Subcutaneous abdominal adipose tissue (tissue), 5 donors: ENCODE measurements at regions not wholly inside any gene's neighbourhood (a gene's known extent, or its start where the extent isn't known, plus 50 kb on each side); places are given as distances from the start of the nearest gene placed in this dataset.

ENCODE experiments used
- H3K27ac ChIP-seq: one replicate; pipeline ENCODE4 v1.7.0; 2013; ENCODE audit warnings: low read depth, mild to moderate bottlenecking, inconsistent platforms, low read length, moderate library complexity
- H3K27me3 ChIP-seq, 5 donors: one replicate each; pipeline ENCODE4 v1.7.0; 2013; ENCODE audit warnings: low read length in 5 of 5, inconsistent platforms in 1 of 5; ENCODE audit not compliant: control insufficient read depth in 5 of 5, insufficient read depth in 4 of 5
- H3K36me3 ChIP-seq, 5 donors: one replicate each; pipeline ENCODE4 v1.7.0; 2013; ENCODE audit warnings: low read length in 5 of 5; ENCODE audit not compliant: control insufficient read depth in 5 of 5, insufficient read depth in 5 of 5
- H3K4me1 ChIP-seq, 5 donors: one replicate each; pipeline ENCODE4 v1.7.0; 2013; ENCODE audit warnings: low read length in 5 of 5, mild to moderate bottlenecking in 3 of 5, moderate library complexity in 1 of 5; ENCODE audit not compliant: control insufficient read depth in 5 of 5, insufficient read depth in 5 of 5
- H3K4me3 ChIP-seq, 5 donors: one replicate each; pipeline ENCODE4 v1.7.0; 2013; ENCODE audit warnings: low read length in 5 of 5, low read depth in 1 of 5
- H3K9ac ChIP-seq, 5 donors: one replicate each; pipeline ENCODE4 v1.7.0; 2013; ENCODE audit warnings: low read length in 5 of 5, mild to moderate bottlenecking in 4 of 5, moderate library complexity in 3 of 5
- H3K9me3 ChIP-seq, 5 donors: one replicate each; pipeline ENCODE4 v1.7.0; 2013; ENCODE audit warnings: low read length in 5 of 5; ENCODE audit not compliant: control insufficient read depth in 5 of 5
- donor health status: healthy.
- donor health status: healthy.
- donor health status: healthy.
- donor health status: healthy.
- donor health status: healthy.

GRCh38 chr2:43038696-43039094 is 187.7 kb downstream of the ZFP36L2 start:
- Histone ChIP-seq H3K4me1 (peaks cover 0 to 3% (median 0%) of the 10 kb centered on the region in 5 donors), H3K9ac (no peak overlapping the region), H3K4me3 (no peak overlapping the region), H3K27me3 (no peaks in the 10 kb centered on the region), H3K9me3 (no peaks in the 10 kb centered on the region), H3K36me3 (no peaks in the 10 kb centered on the region), H3K27ac (no peak overlapping the region)

GRCh38 chr2:43038034-43038695 is 188.2 kb downstream of the ZFP36L2 start:
- H3K27ac ChIP-seq: no peak overlapping the region
- no peak overlapping the region for H3K4me3 ChIP-seq
- H3K4me1 ChIP-seq: peaks cover 0 to 4% (median under 1%) of the 10 kb centered on the region in 5 donors
- H3K36me3 ChIP-seq: no peaks in the 10 kb centered on the region
- no peaks in the 10 kb centered on the region for H3K9me3 ChIP-seq
- no peak overlapping the region for H3K9ac ChIP-seq
- H3K27me3 ChIP-seq: no peaks in the 10 kb centered on the region

DNA sequence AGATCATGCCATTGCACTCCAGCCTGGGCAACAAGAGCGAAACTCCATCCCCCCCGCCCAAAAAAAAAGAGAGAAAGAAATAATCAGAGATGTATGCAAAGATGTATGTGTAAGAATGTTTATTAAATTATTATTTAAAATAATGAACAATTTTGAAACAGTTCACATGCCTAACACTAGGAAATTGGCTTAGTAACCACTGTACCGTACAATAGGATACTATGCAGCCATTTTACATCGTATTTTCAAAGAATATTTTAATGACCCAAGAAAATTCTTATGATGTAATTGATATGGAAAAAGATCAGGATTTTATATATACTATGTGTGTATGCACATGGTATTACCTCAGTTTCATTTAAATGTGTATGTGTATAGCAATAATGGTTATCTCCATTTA is 190.5 kb downstream of the ZFP36L2 start:
- no peak overlapping the region for H3K9ac ChIP-seq
- no peak overlapping the region for H3K27ac ChIP-seq
- peaks cover 3 to 16% (median 15%) of the 10 kb centered on the region in 5 donors for H3K4me1 ChIP-seq
- H3K4me3 ChIP-seq: no peak overlapping the region
- H3K27me3 ChIP-seq: no peaks in the 10 kb centered on the region
- H3K9me3 ChIP-seq: no peaks in the 10 kb centered on the region
- H3K36me3 ChIP-seq: no peaks in the 10 kb centered on the region

- Histone ChIP-seq H3K36me3 (no peaks in the 10 kb centered on the region), H3K27ac (no peak overlapping the region), H3K4me3 (no peak overlapping the region)
These were observed 191.5 kb downstream of the ZFP36L2 start for GRCh38 chr2:43034921-43035320.

GRCh38 chr2:43034242-43034619 is 192.2 kb downstream of the ZFP36L2 start:
- no peaks in the 10 kb centered on the region for H3K27me3 ChIP-seq
- H3K36me3 ChIP-seq: no peaks in the 10 kb centered on the region
- peaks cover 3 to 17% (median 16%) of the 10 kb centered on the region in 5 donors for H3K4me1 ChIP-seq
- H3K9ac ChIP-seq: no peak overlapping the region
- no peaks in the 10 kb centered on the region for H3K9me3 ChIP-seq
- H3K4me3 ChIP-seq: no peak overlapping the region
- H3K27ac ChIP-seq: no peak overlapping the region

More at GRCh38 chr2:43034921-43035320, 191.5 kb downstream of the ZFP36L2 start:
- H3K4me1 ChIP-seq: peaks cover 3 to 16% (median 15%) of the 10 kb centered on the region in 5 donors
- H3K27me3 ChIP-seq: no peaks in the 10 kb centered on the region
- H3K9me3 ChIP-seq: no peaks in the 10 kb centered on the region
- no peak overlapping the region for H3K9ac ChIP-seq

DNA sequence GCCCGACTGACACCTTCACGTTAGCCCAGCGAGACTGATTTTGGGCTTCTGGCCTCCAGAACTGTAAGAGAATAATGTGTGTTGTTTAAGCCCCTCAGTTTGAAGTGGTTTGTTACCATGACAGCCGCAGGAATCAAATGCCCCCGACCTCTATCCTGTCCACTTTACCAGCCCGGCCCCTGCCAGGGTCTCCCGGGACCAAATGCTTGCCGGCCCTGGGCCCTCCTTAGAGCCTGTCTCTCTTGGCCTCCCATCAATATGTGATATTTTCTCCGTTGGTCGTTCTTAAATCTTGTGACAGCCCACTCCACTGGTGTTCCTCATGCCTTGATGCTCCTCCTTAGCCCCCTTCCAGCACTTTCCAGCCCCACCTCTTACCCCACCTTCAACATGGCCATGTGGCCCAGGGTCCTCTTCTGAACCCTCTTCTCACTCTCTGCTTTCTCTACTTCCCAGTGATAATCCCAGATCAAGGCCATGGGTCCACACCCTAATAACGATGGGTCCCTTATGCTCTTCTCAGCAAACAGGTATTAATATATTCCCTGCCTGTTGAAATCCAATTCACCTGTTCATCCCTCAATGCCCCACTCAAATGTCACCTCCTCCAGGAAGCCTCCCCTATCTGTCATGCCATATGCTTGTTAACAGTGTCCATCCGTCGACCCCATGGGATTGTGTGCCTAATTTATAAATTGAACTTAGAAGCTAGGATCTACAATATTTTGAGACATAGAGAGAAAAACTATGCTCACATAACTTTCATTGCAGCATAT is 192.8 kb downstream of the ZFP36L2 start:
- no peak overlapping the region for H3K9ac ChIP-seq
- H3K36me3 ChIP-seq: no peaks in the 10 kb centered on the region
- H3K9me3 ChIP-seq: no peaks in the 10 kb centered on the region
- no peaks in the 10 kb centered on the region for H3K27me3 ChIP-seq
- no peak overlapping the region for H3K4me3 ChIP-seq
- H3K27ac ChIP-seq: no peak overlapping the region
- H3K4me1 ChIP-seq: peaks cover 3 to 17% (median 16%) of the 10 kb centered on the region in 5 donors

DNA sequence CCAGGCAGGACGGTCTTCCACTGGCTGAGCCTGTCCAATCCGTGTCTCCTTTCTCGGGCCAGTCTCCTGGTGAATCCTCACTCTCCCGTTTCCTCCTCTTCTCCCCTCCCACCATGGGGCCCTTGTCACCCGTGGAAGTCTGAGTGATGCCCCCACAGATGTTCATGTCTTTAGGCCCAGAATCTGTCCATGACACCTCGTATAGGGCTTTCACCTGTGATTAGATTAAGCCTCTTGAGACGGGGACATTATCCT is 193.5 kb downstream of the ZFP36L2 start:
- Histone ChIP-seq H3K36me3 (no peaks in the 10 kb centered on the region), H3K9ac (peak overlapping the region in 1 of 5 donors; percentile 20), H3K9me3 (no peaks in the 10 kb centered on the region), H3K27me3 (no peaks in the 10 kb centered on the region), H3K4me3 (no peak overlapping the region), H3K4me1 (peaks cover 3 to 17% (median 16%) of the 10 kb centered on the region in 5 donors), H3K27ac (no peak overlapping the region)

GRCh38 chr2:43032213-43033015 is 194.0 kb downstream of the ZFP36L2 start:
- H3K27ac ChIP-seq: no peak overlapping the region
- peaks cover 3 to 22% (median 18%) of the 10 kb centered on the region in 5 donors for H3K4me1 ChIP-seq
- H3K9ac ChIP-seq: peak overlapping the region in 1 of 5 donors; percentile 20

DNA sequence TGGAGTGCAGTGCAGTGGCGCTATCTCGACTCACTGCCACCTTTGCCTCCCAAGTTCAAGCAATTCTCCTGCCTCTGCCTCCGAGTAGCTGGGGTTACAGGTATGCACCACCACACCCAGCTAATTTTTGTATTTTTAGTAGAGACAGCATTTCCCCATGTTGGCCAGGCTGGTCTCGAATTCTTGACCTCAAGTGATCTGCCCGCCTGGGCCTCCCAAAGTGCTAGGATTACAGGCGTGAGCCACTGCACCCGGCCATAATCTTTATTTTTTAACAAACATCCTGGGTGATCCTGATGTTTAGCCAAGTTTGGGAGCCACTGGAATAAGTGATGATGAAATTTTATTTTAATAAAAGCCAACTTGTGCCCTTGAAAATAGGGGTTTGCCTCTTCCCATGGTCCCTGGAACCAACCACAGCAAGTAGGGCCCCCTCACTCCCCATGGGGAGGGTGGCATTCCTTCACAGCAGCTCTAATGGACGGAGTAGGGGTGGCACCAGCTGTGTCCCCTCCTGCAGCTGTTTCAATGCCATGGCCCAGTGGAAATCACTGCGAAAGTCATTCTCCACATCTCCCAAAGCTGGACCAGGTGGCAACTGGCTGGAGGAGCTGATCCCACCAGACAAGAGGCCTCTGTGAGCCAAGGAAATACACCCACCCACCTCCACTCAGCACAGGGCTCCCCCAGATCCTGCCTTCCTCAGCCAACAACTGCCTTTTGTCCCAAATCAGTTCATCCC is 194.8 kb downstream of the ZFP36L2 start:
- H3K27me3 ChIP-seq: no peaks in the 10 kb centered on the region
- H3K9ac ChIP-seq: no peak overlapping the region
- H3K4me1 ChIP-seq: peaks cover 3 to 30% (median 26%) of the 10 kb centered on the region in 5 donors
- peak overlapping the region in 1 of 5 donors; percentile 18 for H3K4me3 ChIP-seq
- H3K9me3 ChIP-seq: no peaks in the 10 kb centered on the region
- H3K27ac ChIP-seq: no peak overlapping the region
- no peaks in the 10 kb centered on the region for H3K36me3 ChIP-seq

More at GRCh38 chr2:43032213-43033015, 194.0 kb downstream of the ZFP36L2 start:
- Histone ChIP-seq H3K4me3 (peak overlapping the region in 3 of 5 donors; percentile 3 to 23 (median 18)), H3K9me3 (no peaks in the 10 kb centered on the region), H3K27me3 (no peaks in the 10 kb centered on the region), H3K36me3 (no peaks in the 10 kb centered on the region)
